Left renal pelvis (tissue), 4 donors: ENCODE measurements at regions not wholly inside any gene's neighbourhood (a gene's known extent, or its start where the extent isn't known, plus 50 kb on each side); places are given as distances from the start of the nearest gene placed in this dataset.

Source experiments
- DNase-seq, 4 donors: peaks; one replicate each; pipeline ENCODE4 v3.0.0-alpha.2; 2013; ENCODE audit warnings: low read depth in 4 of 4, low spot score in 3 of 4

- DNase-seq = no peak
Observed at GRCh38 chr12:132439333-132439904, 50.5 kb upstream of the FBRSL1 start.

- DNase-seq = no peak
Observed at GRCh38 chr12:132438726-132439125, 51.2 kb upstream of the FBRSL1 start.

- no peak for DNase-seq
Observed at GRCh38 chr12:132437943-132438700, 51.8 kb upstream of the FBRSL1 start.

- no peak for DNase-seq
Observed at GRCh38 chr12:132437252-132437932, 52.6 kb upstream of the FBRSL1 start.

- DNase-seq = no peak
Observed at GRCh38 chr12:132436791-132437251, 53.1 kb upstream of the FBRSL1 start.

GRCh38 chr12:132435486-132436187 is 54.3 kb upstream of the FBRSL1 start:
- no peak for DNase-seq

GRCh38 chr12:132433641-132434395 is 56.1 kb upstream of the FBRSL1 start:
- DNase-seq = no peak

GRCh38 chr12:132432721-132433577 is 57.0 kb upstream of the FBRSL1 start:
- DNase-seq = no peak

- DNase-seq = no peak
Observed at GRCh38 chr12:132432126-132432705, 57.7 kb upstream of the FBRSL1 start.

- no peak for DNase-seq
Observed at GRCh38 chr12:132430838-132431774, 58.8 kb upstream of the FBRSL1 start.

- no peak for DNase-seq
Observed at GRCh38 chr12:132429946-132430643, 59.9 kb upstream of the FBRSL1 start.

GRCh38 chr12:132429602-132429945 is 60.4 kb upstream of the FBRSL1 start:
- no peak for DNase-seq

- no peak for DNase-seq
Observed at GRCh38 chr12:132428936-132429601, 60.9 kb upstream of the FBRSL1 start.

GRCh38 chr12:132427999-132428935 is 61.7 kb upstream of the FBRSL1 start:
- no peak for DNase-seq

GRCh38 chr12:132427174-132427768 is 62.7 kb upstream of the FBRSL1 start:
- no peak for DNase-seq
